Mucosa of stomach (tissue), 1 donor: ENCODE measurements at regions not wholly inside any gene's neighbourhood (a gene's known extent, or its start where the extent isn't known, plus 50 kb on each side); places are given as distances from the start of the nearest gene placed in this dataset.

Experiments
- H3K27me3 ChIP-seq: one replicate; pipeline ENCODE4 v1.7.0; 2013; ENCODE audit warnings: mild to moderate bottlenecking, low read length; ENCODE audit not compliant: control insufficient read depth, insufficient read depth
- H3K36me3 ChIP-seq: one replicate; pipeline ENCODE4 v1.7.0; 2013; ENCODE audit warnings: low read length; ENCODE audit not compliant: control insufficient read depth, insufficient read depth
- H3K4me1 ChIP-seq: one replicate; pipeline ENCODE4 v1.7.0; 2013; ENCODE audit warnings: mild to moderate bottlenecking, low read length; ENCODE audit not compliant: control insufficient read depth, insufficient read depth
- H3K4me3 ChIP-seq: one replicate; pipeline ENCODE4 v1.7.0; 2013; ENCODE audit warnings: low read length
- H3K9ac ChIP-seq: one replicate; pipeline ENCODE4 v1.7.0; 2013; ENCODE audit warnings: mild to moderate bottlenecking, low read length, moderate library complexity
- H3K9me3 ChIP-seq: one replicate; pipeline ENCODE4 v1.7.0; 2013; ENCODE audit warnings: mild to moderate bottlenecking, low read length, moderate library complexity; ENCODE audit not compliant: control insufficient read depth
- donor health status: Pancreatic carcinoma.

DNA sequence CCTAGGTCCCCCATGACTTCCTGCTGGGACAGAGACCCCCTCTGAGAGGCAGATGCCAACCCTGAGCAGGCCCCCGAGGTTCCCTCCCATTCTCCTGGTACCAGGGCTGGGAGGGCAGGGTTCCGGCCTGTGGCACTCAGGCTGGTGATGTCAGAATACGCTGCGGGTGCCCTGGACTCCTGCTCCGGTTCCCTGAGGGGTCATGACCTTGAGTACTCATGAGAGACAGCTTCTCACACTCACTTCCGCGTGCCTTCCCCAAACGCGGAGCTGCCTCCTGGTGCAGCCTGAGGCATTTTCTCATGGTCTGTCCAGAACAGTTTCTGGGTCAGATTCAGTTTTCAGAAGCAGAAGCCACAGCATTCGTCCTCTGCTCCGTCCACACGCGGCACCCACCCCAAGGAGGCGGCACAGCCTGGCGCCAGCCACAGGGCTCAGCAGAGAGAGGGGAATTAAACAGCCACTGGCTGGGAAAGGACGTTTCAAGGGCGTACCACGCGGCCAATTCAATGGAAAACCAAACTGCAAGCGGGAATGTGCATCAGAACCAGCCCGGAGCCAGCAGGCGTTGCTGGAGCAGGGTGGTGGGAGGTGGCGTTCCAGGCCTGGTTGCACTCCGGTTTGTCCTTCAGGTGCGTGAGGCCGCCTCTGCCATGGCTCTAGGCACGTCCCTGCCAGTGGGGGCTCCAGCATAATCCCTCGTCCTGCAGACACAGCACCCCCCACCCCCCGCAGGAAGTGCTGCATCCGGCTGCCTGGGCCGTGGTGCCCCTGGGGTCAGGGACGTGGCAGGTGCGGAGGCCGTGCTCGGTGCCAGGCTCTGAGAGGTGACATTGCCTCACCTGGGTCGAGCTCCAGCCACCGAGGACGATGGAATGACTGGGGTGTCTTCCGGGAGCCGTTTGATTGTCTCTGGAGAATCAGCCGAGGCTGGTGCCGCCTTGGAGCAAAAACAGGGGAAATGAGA lies 58.3 kb upstream of the BHLHE23 start:
- H3K36me3 ChIP-seq, result no peaks in the 10 kb centered on the region
- H3K27me3 ChIP-seq, result peaks cover 18% of the 10 kb centered on the region
- H3K9ac ChIP-seq, result no peak overlapping the region
- H3K4me3 ChIP-seq, result no peak overlapping the region
- H3K9me3 ChIP-seq, result no peaks in the 10 kb centered on the region
- H3K4me1 ChIP-seq, result no peaks in the 10 kb centered on the region

DNA sequence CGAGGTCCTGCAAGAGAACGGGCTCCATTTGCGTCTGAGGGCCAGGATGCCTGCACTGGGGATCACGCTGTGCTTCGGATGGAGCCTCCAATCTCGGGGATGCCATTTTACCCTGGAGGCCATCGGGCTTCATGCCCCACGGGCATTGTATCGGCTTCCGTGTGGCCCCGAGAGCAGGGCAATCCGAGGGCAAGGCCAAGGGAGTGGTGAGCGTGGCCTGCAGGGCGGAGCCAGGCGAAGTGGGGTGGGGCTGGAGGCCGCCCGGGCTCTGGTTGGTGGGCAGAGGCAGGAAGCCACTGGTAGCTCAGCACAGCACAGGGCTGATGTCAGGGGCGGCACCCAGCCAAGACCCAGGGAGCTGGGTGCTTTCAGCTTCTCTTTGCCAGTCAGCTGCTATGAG lies 57.5 kb upstream of the BHLHE23 start:
- no peaks in the 10 kb centered on the region for H3K9me3 ChIP-seq
- H3K9ac ChIP-seq, result no peak overlapping the region
- H3K4me3 ChIP-seq, result no peak overlapping the region
- H3K4me1 ChIP-seq, result no peaks in the 10 kb centered on the region
- no peaks in the 10 kb centered on the region for H3K36me3 ChIP-seq
- peaks cover 19% of the 10 kb centered on the region for H3K27me3 ChIP-seq

DNA sequence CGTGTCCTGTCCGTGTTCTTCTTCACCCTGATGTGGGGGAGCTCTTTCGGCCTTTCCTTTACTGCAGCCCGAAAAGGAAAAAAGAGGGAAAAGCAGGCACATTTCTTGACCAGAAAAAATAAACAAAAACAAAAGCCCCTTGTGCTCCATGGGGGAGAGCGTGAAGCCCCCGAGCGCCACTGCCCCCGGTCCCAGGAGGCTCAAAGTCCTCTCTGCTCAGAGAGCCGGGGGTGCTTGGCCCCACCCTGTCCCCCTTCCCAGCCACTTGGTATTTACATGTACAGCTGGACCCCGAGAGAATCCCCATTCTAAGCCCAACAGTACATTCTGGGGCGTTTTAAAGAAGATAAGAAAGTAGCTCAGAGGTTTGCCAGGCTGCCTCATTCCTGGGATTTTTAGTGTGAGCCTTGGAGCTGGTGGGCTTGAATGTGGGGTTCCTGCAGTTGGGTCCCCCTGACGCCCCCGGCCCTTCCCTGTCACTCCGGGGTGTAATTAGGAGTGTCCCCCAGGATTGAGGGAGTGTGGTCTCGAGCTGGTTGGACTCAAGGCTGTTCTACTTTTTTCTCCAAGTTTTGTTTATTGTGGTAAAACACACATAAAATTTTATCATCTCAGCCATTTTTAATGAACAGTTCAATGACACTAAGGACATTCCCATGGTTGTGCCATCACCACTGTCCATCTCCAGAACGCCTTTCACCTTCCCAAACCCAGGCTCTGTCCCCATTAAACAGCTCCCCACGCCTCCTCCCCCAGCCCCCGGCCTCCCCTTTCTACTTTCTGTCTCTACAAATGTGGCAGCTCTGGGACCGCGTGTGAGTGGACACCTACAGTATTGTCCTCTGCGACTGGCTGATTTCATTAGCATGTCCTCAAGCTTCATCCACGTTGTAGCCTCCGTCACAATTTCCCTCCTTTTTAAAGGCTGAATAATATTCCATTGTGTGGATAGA lies 55.7 kb upstream of the BHLHE23 start:
- no peaks in the 10 kb centered on the region for H3K9me3 ChIP-seq
- no peak overlapping the region for H3K4me3 ChIP-seq
- no peaks in the 10 kb centered on the region for H3K36me3 ChIP-seq
- no peak overlapping the region for H3K9ac ChIP-seq
- H3K4me1 ChIP-seq, result no peaks in the 10 kb centered on the region
- H3K27me3 ChIP-seq, result peaks cover 29% of the 10 kb centered on the region

DNA sequence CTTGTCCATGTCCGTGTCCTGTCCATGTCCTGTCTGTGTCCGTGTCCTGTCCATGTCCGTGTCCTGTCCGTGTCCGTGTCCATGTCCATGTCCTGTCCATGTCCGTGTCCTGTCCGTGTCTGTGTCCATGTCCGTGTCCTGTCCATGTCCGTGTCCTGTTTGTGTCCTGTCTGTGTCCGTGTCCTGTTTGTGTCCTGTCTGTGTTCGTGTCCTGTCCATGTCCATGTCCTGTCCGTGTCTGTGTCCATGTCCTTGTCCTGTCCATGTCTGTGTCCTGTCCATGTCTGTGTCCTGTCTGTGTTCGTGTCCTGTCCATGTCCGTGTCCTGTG lies 55.0 kb upstream of the BHLHE23 start:
- Histone ChIP-seq H3K4me1 (no peaks in the 10 kb centered on the region), H3K9me3 (no peaks in the 10 kb centered on the region), H3K9ac (no peak overlapping the region), H3K4me3 (no peak overlapping the region), H3K36me3 (no peaks in the 10 kb centered on the region), H3K27me3 (peaks cover 29% of the 10 kb centered on the region)

DNA sequence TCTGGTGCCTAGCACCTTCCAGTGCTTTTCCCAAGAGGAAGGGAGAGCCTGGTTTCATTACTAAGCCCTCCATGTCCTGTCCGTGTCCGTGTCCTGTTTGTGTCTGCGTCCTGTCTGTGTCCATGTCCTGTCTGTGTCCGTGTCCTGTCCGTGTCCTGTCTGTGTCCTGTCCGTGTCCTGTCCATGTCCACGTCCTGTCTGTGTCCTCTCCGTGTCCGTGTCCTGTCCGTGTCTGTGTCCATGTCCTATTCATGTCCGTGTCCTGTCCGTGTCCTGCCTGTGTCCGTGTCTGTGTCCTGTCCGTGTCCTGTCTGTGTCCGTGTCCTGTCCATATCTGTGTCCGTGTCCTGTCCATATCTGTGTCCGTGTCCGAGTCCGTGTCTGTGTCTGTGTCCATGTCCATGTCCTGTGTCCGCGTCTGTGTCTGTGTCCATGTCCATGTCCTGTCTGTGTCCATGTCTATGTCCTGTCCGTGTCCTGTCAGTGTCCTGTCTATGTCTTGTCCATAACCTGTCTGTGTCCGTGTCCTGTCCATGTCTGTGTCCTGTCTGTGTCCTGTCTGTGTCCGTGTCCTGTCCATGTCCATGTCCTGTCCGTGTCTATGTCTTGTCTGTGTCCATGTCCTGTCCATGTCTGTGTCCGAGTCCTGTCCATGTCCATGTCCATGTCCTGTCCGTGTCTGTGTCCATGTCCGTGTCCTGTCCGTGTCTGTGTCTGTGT lies 54.4 kb upstream of the BHLHE23 start:
- Histone ChIP-seq H3K9me3 (no peaks in the 10 kb centered on the region), H3K9ac (no peak overlapping the region), H3K4me1 (no peaks in the 10 kb centered on the region), H3K4me3 (no peak overlapping the region), H3K36me3 (no peaks in the 10 kb centered on the region), H3K27me3 (peaks cover 29% of the 10 kb centered on the region)

DNA sequence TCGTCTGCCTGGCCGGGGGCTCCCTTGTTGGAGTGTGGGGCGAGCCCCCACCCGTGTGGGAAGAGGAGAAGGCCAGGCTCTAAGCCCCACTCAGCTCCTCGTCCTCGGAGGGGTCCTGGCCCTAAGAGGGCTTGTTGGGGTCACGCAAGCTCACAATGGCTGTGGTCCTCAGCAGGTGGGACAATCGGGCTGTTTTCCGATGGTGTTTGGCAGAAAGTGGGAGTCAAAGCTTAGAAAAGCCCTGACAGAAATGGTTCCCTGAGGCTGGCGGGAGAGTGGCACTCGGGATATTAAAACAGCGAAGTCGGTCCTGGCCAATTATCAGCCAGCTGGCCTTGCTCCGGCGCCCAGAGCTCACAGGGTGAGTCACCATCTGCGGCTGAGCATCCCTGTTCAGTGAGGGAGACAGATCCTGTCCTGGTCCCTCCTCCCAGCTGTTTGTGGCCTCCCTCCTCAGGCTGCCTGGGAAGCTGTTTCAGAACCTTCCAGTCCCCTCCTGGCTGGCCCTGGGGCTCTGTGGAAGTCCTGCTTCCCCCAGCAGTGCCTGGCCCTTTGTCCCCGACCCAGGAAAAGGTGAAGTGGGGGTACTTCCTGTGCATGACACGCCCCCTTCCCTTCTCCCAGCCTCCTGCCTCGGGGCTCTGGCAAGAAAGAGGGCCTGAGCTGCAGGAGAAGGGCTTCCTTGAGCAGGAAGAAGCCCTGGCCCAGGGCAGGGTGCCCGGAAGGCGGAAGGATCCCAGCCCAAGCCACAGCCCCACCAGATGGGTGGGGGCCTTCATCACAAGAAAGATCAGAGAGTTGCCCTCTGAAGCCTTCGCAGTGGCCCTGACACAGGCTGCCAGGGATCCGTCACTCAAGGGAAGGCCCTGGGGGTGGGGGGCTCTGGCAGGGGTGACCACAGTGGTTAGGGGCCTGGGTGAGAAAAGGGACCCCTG lies 53.6 kb upstream of the BHLHE23 start:
- Histone ChIP-seq H3K27me3 (peaks cover 29% of the 10 kb centered on the region), H3K9me3 (no peaks in the 10 kb centered on the region), H3K4me1 (no peaks in the 10 kb centered on the region), H3K4me3 (no peak overlapping the region), H3K36me3 (no peaks in the 10 kb centered on the region), H3K9ac (no peak overlapping the region)

DNA sequence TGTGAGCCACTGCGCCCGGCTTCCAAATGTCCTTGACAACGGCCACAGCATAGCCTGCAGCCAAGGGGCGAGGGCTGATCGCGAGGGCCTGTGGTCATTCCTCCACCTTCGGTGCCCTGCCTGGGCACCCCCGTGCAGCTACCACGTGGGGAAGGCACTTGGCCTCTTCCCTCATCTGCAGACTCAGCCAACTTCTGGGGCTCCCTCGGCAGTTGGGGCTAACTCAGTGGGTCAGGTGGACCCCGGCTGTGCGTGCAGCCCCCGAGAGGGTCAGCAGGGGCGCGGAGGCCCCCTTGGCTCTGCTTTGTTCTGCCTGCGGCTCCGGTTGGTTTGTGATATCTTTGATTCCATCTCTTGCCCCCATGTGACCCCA lies 52.9 kb upstream of the BHLHE23 start:
- no peak overlapping the region for H3K9ac ChIP-seq
- no peaks in the 10 kb centered on the region for H3K36me3 ChIP-seq
- H3K4me1 ChIP-seq, result no peaks in the 10 kb centered on the region
- H3K9me3 ChIP-seq, result no peaks in the 10 kb centered on the region
- H3K4me3 ChIP-seq, result no peak overlapping the region
- H3K27me3 ChIP-seq, result peaks cover 29% of the 10 kb centered on the region

DNA sequence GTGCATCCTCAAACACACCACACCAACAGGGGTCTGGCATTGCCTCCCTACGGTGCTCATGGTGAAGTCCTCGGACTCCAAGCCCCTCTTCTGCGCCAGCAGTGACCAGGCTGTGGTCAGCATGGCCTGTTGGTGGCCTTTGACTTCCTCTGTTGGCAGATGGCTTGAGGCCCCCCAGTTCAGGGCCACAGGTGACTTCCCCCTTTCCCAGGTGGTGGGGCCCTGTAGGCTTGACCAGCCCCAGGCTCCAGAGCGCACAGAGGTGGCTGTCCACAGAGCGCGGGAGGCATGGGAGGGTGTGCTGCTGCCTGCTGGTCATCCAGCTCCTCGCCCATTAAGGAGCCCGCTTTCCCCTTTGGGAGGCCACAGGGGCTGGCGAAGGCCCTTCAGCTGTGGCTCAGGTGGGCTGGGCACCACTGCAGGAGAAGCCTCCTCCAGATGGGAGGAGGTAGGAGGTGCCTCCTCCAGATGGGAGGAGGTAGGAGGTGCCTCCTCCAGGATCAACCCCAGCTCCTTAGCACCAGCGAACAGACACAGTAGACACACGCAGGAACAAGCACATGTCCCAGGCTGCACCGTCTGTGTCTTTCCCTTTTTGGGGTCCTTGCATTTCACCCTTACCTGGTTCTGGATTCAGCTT lies 52.1 kb upstream of the BHLHE23 start:
- Histone ChIP-seq H3K4me3 (no peak overlapping the region), H3K9ac (no peak overlapping the region), H3K4me1 (no peaks in the 10 kb centered on the region), H3K36me3 (no peaks in the 10 kb centered on the region), H3K27me3 (peaks cover 26% of the 10 kb centered on the region), H3K9me3 (no peaks in the 10 kb centered on the region)

DNA sequence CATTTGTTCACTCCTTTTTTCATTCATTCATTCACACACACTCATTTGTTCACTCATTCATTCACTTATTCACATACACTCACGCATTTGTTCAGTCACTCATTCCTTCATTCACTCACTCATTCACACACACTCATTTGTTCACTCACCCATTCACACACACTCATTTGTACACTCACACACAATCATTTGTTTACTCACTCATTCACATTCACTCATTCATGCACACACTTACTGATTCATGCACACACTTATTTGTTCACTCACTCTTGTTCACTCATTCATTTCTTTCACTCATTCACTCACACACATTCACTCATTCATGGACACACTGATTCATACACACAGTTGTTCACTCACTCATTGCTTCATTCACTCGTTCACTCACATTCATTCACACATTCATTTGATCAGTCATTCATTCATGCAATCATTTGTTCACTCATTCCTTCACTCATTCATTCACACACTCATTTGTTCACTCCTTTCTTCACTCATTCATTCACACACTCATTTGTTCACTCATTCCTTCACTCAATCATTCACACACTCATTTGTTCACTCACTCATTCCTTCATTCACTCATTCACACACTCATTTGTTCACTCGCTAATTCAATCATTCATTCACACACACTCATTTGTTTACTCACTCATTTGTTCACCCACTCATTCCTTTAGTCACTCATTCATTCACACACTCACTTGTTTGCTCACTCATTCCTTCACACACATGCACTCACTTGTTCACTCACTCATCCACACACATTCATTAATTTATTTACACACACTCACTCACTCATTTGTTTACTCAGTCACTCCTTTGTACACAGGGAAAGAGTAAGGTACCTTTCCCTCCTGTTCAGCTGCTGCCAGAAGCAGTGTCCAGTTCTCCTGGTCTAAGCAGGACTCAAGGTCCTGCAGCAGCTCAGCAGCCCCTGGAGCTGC lies 50.7 kb upstream of the BHLHE23 start:
- Histone ChIP-seq H3K27me3 (peaks cover 30% of the 10 kb centered on the region), H3K9me3 (no peaks in the 10 kb centered on the region), H3K9ac (no peak overlapping the region)

More for the DNA sequence above, 50.7 kb upstream of the BHLHE23 start:
- Histone ChIP-seq H3K4me1 (no peaks in the 10 kb centered on the region), H3K36me3 (no peaks in the 10 kb centered on the region), H3K4me3 (no peak overlapping the region)
